Adrenal gland (tissue), 5 donors: ENCODE measurements at regions not wholly inside any gene's neighbourhood (a gene's known extent, or its start where the extent isn't known, plus 50 kb on each side); places are given as distances from the start of the nearest gene placed in this dataset.

ENCODE experiments used
- POLR2A ChIP-seq, 2 donors: fragments of 450-650 bp; IDR thresholded peaks; one replicate each; pipeline ENCODE4 v1.6.1; 2017; ENCODE audit warnings: antibody characterized with exemption in 2 of 2, mild to moderate bottlenecking in 2 of 2, moderate library complexity in 1 of 2
- TF ChIP-seq, protein P1 (sequence below), 6 experiments: fragments of 450-650 bp in 4 of 6; fragments of 200-600 bp in 2 of 6; sonication (generic) in 1 of 6; IDR thresholded peaks; 1 replicate in 5 of 6; 2 replicates in 1 of 6; pipeline versions ENCODE4 v1.5.1 to v1.8.0; 2016 to 2021; ENCODE audit warnings: antibody characterized with exemption in 6 of 6, mild to moderate bottlenecking in 2 of 6, moderate library complexity in 1 of 6
- donor health status: DM: no; HTN: no; CAD: no.

DNA sequence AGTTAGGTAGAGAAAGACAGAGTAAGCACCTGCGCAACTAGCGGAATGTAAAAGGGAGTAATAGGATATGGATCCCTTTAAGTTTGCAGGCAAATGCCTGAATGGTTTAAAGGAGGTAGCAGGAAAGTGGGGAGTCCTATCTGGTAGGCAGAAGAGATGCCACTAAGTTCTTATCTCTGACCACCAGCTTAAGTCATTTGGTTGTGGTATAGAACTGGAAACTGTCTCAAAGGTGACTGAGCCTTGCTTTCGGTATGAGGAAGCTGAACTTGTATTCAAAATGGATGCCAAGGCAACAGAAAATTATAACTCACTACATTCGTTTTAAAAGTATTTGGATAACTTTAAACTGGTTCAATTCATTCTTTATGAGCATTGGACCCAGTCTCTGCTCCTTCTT is 475.6 kb downstream of the DMRTA1 start:
- TF ChIP-seq, protein P1, sequence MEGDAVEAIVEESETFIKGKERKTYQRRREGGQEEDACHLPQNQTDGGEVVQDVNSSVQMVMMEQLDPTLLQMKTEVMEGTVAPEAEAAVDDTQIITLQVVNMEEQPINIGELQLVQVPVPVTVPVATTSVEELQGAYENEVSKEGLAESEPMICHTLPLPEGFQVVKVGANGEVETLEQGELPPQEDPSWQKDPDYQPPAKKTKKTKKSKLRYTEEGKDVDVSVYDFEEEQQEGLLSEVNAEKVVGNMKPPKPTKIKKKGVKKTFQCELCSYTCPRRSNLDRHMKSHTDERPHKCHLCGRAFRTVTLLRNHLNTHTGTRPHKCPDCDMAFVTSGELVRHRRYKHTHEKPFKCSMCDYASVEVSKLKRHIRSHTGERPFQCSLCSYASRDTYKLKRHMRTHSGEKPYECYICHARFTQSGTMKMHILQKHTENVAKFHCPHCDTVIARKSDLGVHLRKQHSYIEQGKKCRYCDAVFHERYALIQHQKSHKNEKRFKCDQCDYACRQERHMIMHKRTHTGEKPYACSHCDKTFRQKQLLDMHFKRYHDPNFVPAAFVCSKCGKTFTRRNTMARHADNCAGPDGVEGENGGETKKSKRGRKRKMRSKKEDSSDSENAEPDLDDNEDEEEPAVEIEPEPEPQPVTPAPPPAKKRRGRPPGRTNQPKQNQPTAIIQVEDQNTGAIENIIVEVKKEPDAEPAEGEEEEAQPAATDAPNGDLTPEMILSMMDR (IDR thresholded peaks at IDR 0.05): no peak
- TF ChIP-seq POLR2A (IDR thresholded peaks at IDR 0.05): no peak
